DMS79 (cell line): ENCODE measurements at regions not wholly inside any gene's neighbourhood (a gene's known extent, or its start where the extent isn't known, plus 50 kb on each side); places are given as distances from the start of the nearest gene placed in this dataset.

Experiments
- DNase-seq: peaks from one replicate; lab custom pipeline; 2025; lab: John Stamatoyannopoulos, UW

GRCh38 chr3:105923140-105923539, 54.3 kb upstream of the CBLB start:
- DNase-seq = no peak

- no peak for DNase-seq
These were observed 58.9 kb upstream of the CBLB start for GRCh38 chr3:105927741-105928140.

- DNase-seq = no peak
These were observed 61.9 kb upstream of the CBLB start for GRCh38 chr3:105930733-105931132.

- DNase-seq = no peak
These were observed 62.7 kb upstream of the CBLB start for GRCh38 chr3:105931500-105931899.

GRCh38 chr3:105933871-105934270, 65.1 kb upstream of the CBLB start:
- no peak for DNase-seq

GRCh38 chr3:105938101-105938500, 69.3 kb upstream of the CBLB start:
- no peak for DNase-seq

- no peak for DNase-seq
These were observed 70.0 kb upstream of the CBLB start for GRCh38 chr3:105938806-105939205.

GRCh38 chr3:105944276-105944675, 75.5 kb upstream of the CBLB start:
- DNase-seq = no peak

GRCh38 chr3:105944721-105945120, 75.9 kb upstream of the CBLB start:
- no peak for DNase-seq

- DNase-seq = no peak
These were observed 79.3 kb upstream of the CBLB start for GRCh38 chr3:105948101-105948500.

- no peak for DNase-seq
These were observed 82.2 kb upstream of the CBLB start for GRCh38 chr3:105950881-105951600.

GRCh38 chr3:105953831-105954230, 85.0 kb upstream of the CBLB start:
- no peak for DNase-seq

- no peak for DNase-seq
These were observed 87.5 kb upstream of the CBLB start for GRCh38 chr3:105956306-105956705.

GRCh38 chr3:105957722-105958121, 88.9 kb upstream of the CBLB start:
- no peak for DNase-seq

GRCh38 chr3:105958237-105959000, 89.6 kb upstream of the CBLB start:
- no peak for DNase-seq

- no peak for DNase-seq
These were observed 91.0 kb upstream of the CBLB start for GRCh38 chr3:105959851-105960250.

GRCh38 chr3:105960381-105960780, 91.6 kb upstream of the CBLB start:
- DNase-seq = no peak

GRCh38 chr3:105963161-105963560, 94.3 kb upstream of the CBLB start:
- no peak for DNase-seq

GRCh38 chr3:105965384-105965783, 96.6 kb upstream of the CBLB start:
- DNase-seq = no peak

GRCh38 chr3:105967117-105967516, 98.3 kb upstream of the CBLB start:
- no peak for DNase-seq

- DNase-seq = no peak
These were observed 101.5 kb upstream of the CBLB start for GRCh38 chr3:105970283-105970682.

GRCh38 chr3:105972069-105972468, 103.3 kb upstream of the CBLB start:
- no peak for DNase-seq

GRCh38 chr3:105974381-105974780, 105.6 kb upstream of the CBLB start:
- no peak for DNase-seq

- no peak for DNase-seq
These were observed 107.4 kb upstream of the CBLB start for GRCh38 chr3:105976196-105976595.
